ENCODE measurements at regions not wholly inside any gene's neighbourhood (a gene's known extent, or its start where the extent isn't known, plus 50 kb on each side); places are given as distances from the start of the nearest gene placed in this dataset.
"Not testable (repeated sequence)": the region's sequence is repeated elsewhere in the genome, so short reads cannot be mapped to it uniquely, and the experiment has no call there.

DNA sequence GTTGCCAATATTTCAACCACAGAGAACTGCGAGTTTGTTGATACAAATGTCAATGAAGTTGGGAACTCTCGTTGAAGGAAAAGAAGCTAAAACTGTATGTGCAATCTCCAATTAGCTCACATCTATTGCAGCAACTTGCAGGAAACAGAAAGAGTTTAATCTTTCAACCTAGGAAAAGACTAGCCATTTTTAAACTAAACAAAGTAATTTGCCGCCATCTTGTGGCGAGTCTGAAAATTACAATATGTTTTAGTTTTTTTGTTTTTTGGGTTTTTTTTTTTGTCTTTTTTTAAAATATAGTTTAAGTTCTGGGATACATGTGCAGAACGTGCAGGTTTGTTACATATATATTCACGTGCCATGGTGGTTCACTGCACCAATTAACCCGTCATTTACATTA lies 131.2 kb upstream of the FOXG1 start:
- no peak overlapping the region for H3K4me3 ChIP-seq (ENCODE audit: insufficient read depth, low read depth, low read length)
- intact Hi-C loops (cut with micrococcal nuclease) = no loop called here
- TF ChIP-seq MAZ (IDR thresholded peaks at IDR 0.05; ENCODE audit: borderline replicate concordance, low read depth, low read length) (no peak), RAD21 (IDR thresholded peaks at IDR 0.05; ENCODE audit: low read length) (peak; percentile 32; the same call in 1 of the 2 replicates)
- TF ChIP-seq, protein P1, sequence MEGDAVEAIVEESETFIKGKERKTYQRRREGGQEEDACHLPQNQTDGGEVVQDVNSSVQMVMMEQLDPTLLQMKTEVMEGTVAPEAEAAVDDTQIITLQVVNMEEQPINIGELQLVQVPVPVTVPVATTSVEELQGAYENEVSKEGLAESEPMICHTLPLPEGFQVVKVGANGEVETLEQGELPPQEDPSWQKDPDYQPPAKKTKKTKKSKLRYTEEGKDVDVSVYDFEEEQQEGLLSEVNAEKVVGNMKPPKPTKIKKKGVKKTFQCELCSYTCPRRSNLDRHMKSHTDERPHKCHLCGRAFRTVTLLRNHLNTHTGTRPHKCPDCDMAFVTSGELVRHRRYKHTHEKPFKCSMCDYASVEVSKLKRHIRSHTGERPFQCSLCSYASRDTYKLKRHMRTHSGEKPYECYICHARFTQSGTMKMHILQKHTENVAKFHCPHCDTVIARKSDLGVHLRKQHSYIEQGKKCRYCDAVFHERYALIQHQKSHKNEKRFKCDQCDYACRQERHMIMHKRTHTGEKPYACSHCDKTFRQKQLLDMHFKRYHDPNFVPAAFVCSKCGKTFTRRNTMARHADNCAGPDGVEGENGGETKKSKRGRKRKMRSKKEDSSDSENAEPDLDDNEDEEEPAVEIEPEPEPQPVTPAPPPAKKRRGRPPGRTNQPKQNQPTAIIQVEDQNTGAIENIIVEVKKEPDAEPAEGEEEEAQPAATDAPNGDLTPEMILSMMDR (conservative IDR thresholded peaks at IDR 0.05; ENCODE audit: low read depth, low read length) = peak; percentile 56
- H3K9ac ChIP-seq (ENCODE audit: low read depth, low read length) = no peak overlapping the region
- peak; percentile 16 for DNase-seq
- H4K8ac ChIP-seq (ENCODE audit: low read depth in 2 of 2, low read length in 2 of 2) = no peak overlapping the region
- H3K4ac ChIP-seq (ENCODE audit: low read depth, low read length) = no peak overlapping the region
- H2BK5ac ChIP-seq (ENCODE audit: low read depth, low read length, poor library complexity, severe bottlenecking) = no peak overlapping the region
- in situ Hi-C loops (cut with MboI; ENCODE audit: low sequenced_read_pairs) = no loop called here
- no peak overlapping the region for H2BK15ac ChIP-seq (ENCODE audit: low read depth, low read length)
- H3K23ac ChIP-seq (ENCODE audit: low read depth, low read length) = no peak overlapping the region
- H3K27me3 ChIP-seq (ENCODE audit: control insufficient read depth, insufficient read depth, low read length) = no peaks in the 10 kb centered on the region
- no peak overlapping the region for H2AK5ac ChIP-seq (ENCODE audit: low read depth, low read length)
- no peaks in the 10 kb centered on the region for H3K9me1 ChIP-seq (ENCODE audit: insufficient read depth, low read length)
- H3K14ac ChIP-seq (replicated peaks; ENCODE audit: low read depth, low read length) = no peak overlapping the region
- no peak overlapping the region for H2AFZ ChIP-seq (replicated peaks; ENCODE audit: low read length, poor library complexity)
- no peak overlapping the region for H3K18ac ChIP-seq (ENCODE audit: low read depth, low read length)
- POLR2A ChIA-PET (ENCODE audit: unreplicated experiment) = no interaction called here
- H4K91ac ChIP-seq (ENCODE audit: insufficient read depth, low read depth, low read length) = no peak overlapping the region
- dilution Hi-C loops (cut with HindIII; ENCODE audit: low sequenced_read_pairs, unreplicated experiment) = no loop called here
- H4K5ac ChIP-seq (ENCODE audit: low read depth, low read length) = no peak overlapping the region
- no peaks in the 10 kb centered on the region for H4K20me1 ChIP-seq (ENCODE audit: insufficient read depth, low read length)
- no peak overlapping the region for H2AK9ac ChIP-seq (replicated peaks; ENCODE audit: low read depth, low read length, poor library complexity)
- H3K9me3 ChIP-seq (ENCODE audit: control insufficient read depth, insufficient read depth, low read length) = no peaks in the 10 kb centered on the region
- H3K27ac ChIP-seq (ENCODE audit: insufficient read depth, low read length) = no peak overlapping the region
- no peaks in the 10 kb centered on the region for H3K36me3 ChIP-seq (ENCODE audit: control insufficient read depth, insufficient read depth, low read length)
- H3K4me1 ChIP-seq (ENCODE audit: control insufficient read depth, insufficient read depth, low read length) = no peaks in the 10 kb centered on the region
- no peak overlapping the region for H3K4me2 ChIP-seq (ENCODE audit: low read depth, low read length)
- CTCF ChIA-PET = interaction anchor here (0.6 to 0.7 kb wide), 3 partner anchors 22 to 1791 kb away, joined by 3 read pairs; no protein-coding TSS in a partner anchor
- no CpG with 5 or more reads among the region's 7 CpGs for WGBS, 2 experiments (ENCODE audit: extremely low coverage in 2 of 2, insufficient read length in 1 of 2)
- H2BK20ac ChIP-seq (ENCODE audit: low read depth, low read length) = no peak overlapping the region
- BruUV-seq (replicated peaks) = no TSS peak
- H2BK120ac ChIP-seq (ENCODE audit: low read depth, low read length) = no peak overlapping the region
- no peak overlapping the region for H3K56ac ChIP-seq (ENCODE audit: extremely low read depth, insufficient read depth, low read length)
- no peaks in the 10 kb centered on the region for H3K79me1 ChIP-seq (ENCODE audit: low read depth in 1 of 2, low read length in 2 of 2)
- peak; percentile 32; the same call in 1 of the 2 replicates for ATAC-seq (ENCODE audit: low read depth)

DNA sequence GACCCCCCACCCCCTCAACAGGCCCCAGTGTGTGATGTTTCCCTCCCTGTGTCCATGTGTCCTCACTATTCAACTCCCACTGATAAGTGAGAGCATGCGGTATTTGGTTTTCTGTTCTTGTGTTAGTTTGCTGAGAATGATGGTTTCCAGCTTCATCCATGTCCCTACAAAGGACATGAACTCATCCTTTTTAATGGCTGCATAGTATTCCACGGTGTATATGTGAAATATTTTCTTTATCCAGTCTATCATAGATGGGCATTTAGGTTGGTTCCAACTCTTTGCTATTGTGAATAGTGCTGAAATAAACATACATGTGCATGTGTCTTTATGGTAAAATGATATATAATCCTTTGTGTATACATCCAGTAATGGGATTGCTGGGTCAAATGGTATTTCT lies 130.8 kb upstream of the FOXG1 start:
- H4K8ac ChIP-seq (ENCODE audit: low read depth in 2 of 2, low read length in 2 of 2); H3K36me3 ChIP-seq (ENCODE audit: control insufficient read depth, insufficient read depth, low read length); H3K4me3 ChIP-seq (ENCODE audit: insufficient read depth, low read depth, low read length); H2AK5ac ChIP-seq (ENCODE audit: low read depth, low read length); H2BK15ac ChIP-seq (ENCODE audit: low read depth, low read length); H3K18ac ChIP-seq (ENCODE audit: low read depth, low read length); H3K23ac ChIP-seq (ENCODE audit: low read depth, low read length); H3K4me2 ChIP-seq (ENCODE audit: low read depth, low read length); H3K27me3 ChIP-seq (ENCODE audit: control insufficient read depth, insufficient read depth, low read length); H4K20me1 ChIP-seq (ENCODE audit: insufficient read depth, low read length); H3K56ac ChIP-seq (ENCODE audit: extremely low read depth, insufficient read depth, low read length); H3K79me1 ChIP-seq (ENCODE audit: low read depth in 1 of 2, low read length in 2 of 2); H2BK120ac ChIP-seq (ENCODE audit: low read depth, low read length); intact Hi-C loops (cut with micrococcal nuclease); DNase-seq; dilution Hi-C loops (cut with HindIII; ENCODE audit: low sequenced_read_pairs, unreplicated experiment); H2AK9ac ChIP-seq (replicated peaks; ENCODE audit: low read depth, low read length, poor library complexity); in situ Hi-C loops (cut with MboI; ENCODE audit: low sequenced_read_pairs); H2AFZ ChIP-seq (replicated peaks; ENCODE audit: low read length, poor library complexity); POLR2A ChIA-PET (ENCODE audit: unreplicated experiment); H3K9me1 ChIP-seq (ENCODE audit: insufficient read depth, low read length); H3K9ac ChIP-seq (ENCODE audit: low read depth, low read length); H3K14ac ChIP-seq (replicated peaks; ENCODE audit: low read depth, low read length); H4K91ac ChIP-seq (ENCODE audit: insufficient read depth, low read depth, low read length); H3K4ac ChIP-seq (ENCODE audit: low read depth, low read length); H3K27ac ChIP-seq (ENCODE audit: insufficient read depth, low read length); BruUV-seq (replicated peaks); H4K5ac ChIP-seq (ENCODE audit: low read depth, low read length); H2BK20ac ChIP-seq (ENCODE audit: low read depth, low read length); H2BK5ac ChIP-seq (ENCODE audit: low read depth, low read length, poor library complexity, severe bottlenecking); H3K4me1 ChIP-seq (ENCODE audit: control insufficient read depth, insufficient read depth, low read length); H3K9me3 ChIP-seq (ENCODE audit: control insufficient read depth, insufficient read depth, low read length); ATAC-seq (ENCODE audit: low read depth): not testable (repeated sequence)
- no CpG with 5 or more reads among the region's 2 CpGs for WGBS, 2 experiments (ENCODE audit: extremely low coverage in 2 of 2, insufficient read length in 1 of 2)
- CTCF ChIA-PET = interaction anchor here (0.6 kb wide), 1 partner anchor 21 kb away, joined by 3 read pairs; no protein-coding TSS in a partner anchor

Data from IMR-90 (cell line).